Cardiac muscle cell (in vitro differentiated cells and primary cell): ENCODE measurements at regions not wholly inside any gene's neighbourhood (a gene's known extent, or its start where the extent isn't known, plus 50 kb on each side); places are given as distances from the start of the nearest gene placed in this dataset.

Source experiments
- DNase-seq, 2 donors: peaks; one replicate each; pipeline versions ENCODE4 v3.0.0 to v3.0.0-alpha.2; 2010 to 2017; ENCODE audit warnings: low read depth in 1 of 2, low spot score in 1 of 2
- H3K27ac ChIP-seq: fragments of 200-600 bp; sonication (generic); 2 replicates; pipeline ENCODE4 v1.5.1; 2016
- H3K27me3 ChIP-seq: fragments of 200-600 bp; sonication (generic); 2 replicates; pipeline ENCODE4 v1.6.0; 2016; ENCODE audit warnings: control low read depth
- H3K36me3 ChIP-seq: fragments of 200-600 bp; sonication (generic); 2 replicates; pipeline ENCODE4 v1.5.1; 2016; ENCODE audit warnings: control low read depth
- H3K4me1 ChIP-seq: fragments of 200-600 bp; sonication (generic); 2 replicates; pipeline ENCODE4 v1.8.1; 2017; ENCODE audit warnings: low read depth, mild to moderate bottlenecking, mixed run types
- H3K4me3 ChIP-seq: fragments of 200-600 bp; sonication (generic); 2 replicates; pipeline ENCODE4 v1.5.1; 2016; ENCODE audit warnings: mild to moderate bottlenecking
- H3K9me3 ChIP-seq: fragments of 200-600 bp; sonication (generic); 2 replicates; pipeline ENCODE4 v1.5.1; 2017; ENCODE audit warnings: low read depth, mild to moderate bottlenecking, control low read depth
- CTCF ChIP-seq: IDR thresholded peaks from 2 replicates; pipeline ENCODE4 v1.5.1; 2012; ENCODE audit warnings: low read depth, mild to moderate bottlenecking, low read length

DNA sequence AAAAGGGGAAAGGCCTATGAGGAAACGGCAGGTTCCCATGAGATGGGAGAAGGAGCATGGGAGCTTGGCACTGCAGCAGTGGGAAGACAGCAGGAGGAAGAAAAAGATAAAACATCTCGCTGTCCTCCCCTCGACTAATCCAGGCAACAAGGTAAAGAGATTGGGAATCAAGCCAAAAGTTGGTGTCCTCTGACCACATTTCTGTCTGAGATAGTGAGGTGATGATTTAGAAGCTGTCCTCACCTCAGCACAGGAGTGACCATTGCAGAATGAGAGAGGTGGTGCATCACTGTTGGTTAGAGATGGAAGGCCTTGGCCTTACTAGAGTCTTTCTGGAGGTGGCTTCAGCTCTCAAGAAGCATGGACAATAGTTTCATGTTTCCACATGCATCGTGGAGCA, 226.6 kb upstream of the CCDC54 start:
- Histone ChIP-seq H3K27me3 (no peaks in the 10 kb centered on the region), H3K27ac (no peak overlapping the region), H3K36me3 (no peaks in the 10 kb centered on the region), H3K4me1 (no peaks in the 10 kb centered on the region), H3K9me3 (no peaks in the 10 kb centered on the region), H3K4me3 (no peak overlapping the region)
- TF ChIP-seq CTCF = no peak
- DNase-seq = no peak

DNA sequence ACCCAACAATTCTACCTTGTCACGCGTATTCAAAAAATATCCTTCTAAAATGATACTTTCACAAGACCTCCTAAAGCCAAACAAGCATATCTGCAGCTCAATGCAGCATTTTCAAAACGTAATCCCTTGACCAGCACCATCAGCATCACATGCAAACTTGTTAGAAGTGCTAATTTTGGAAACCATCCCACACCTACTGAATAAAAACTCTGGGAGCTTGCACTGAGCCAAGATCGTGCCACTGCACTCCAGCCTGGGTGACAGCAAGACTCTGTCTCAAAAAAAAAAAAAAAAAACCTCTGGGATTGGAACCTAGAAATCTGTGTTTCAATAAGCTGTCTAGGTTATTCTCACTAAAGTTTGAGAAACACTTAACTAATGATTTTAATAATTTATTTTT, 223.3 kb upstream of the CCDC54 start:
- no peaks in the 10 kb centered on the region for H3K4me1 ChIP-seq
- H3K9me3 ChIP-seq = no peaks in the 10 kb centered on the region
- H3K4me3 ChIP-seq = no peak overlapping the region
- H3K36me3 ChIP-seq = no peaks in the 10 kb centered on the region
- no peak for TF ChIP-seq CTCF
- no peak overlapping the region for H3K27ac ChIP-seq
- DNase-seq = no peak
- H3K27me3 ChIP-seq = no peaks in the 10 kb centered on the region

GRCh38 chr3:107172411-107172810, 204.8 kb upstream of the CCDC54 start:
- H3K4me1 ChIP-seq = no peaks in the 10 kb centered on the region
- DNase-seq = no peak
- H3K36me3 ChIP-seq = no peaks in the 10 kb centered on the region
- no peak for TF ChIP-seq CTCF
- no peaks in the 10 kb centered on the region for H3K9me3 ChIP-seq
- H3K27me3 ChIP-seq = no peaks in the 10 kb centered on the region
- H3K27ac ChIP-seq = no peak overlapping the region
- H3K4me3 ChIP-seq = no peak overlapping the region

DNA sequence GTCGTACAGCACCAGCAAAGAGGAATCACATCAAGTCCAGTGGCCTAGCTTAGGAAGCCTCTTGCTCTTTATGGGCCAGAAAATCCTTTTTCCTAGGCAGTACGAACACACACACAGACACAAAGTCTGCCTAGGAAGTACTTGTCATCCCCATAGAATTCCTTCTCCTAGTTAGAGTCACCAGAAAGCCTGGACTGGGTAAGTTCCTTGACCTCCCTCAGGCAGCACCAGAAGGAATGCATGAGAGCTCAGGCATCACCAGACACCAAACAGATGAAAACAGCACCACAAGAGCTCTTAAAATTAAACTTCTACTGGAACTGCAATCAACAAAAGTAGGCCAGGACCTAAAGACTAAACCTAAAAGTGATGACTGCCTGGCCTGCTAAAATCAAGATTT, 192.9 kb upstream of the CCDC54 start:
- Histone ChIP-seq H3K27ac (no peak overlapping the region), H3K36me3 (no peaks in the 10 kb centered on the region), H3K9me3 (no peaks in the 10 kb centered on the region), H3K27me3 (no peaks in the 10 kb centered on the region), H3K4me1 (no peaks in the 10 kb centered on the region), H3K4me3 (no peak overlapping the region)
- no peak for DNase-seq
- no peak for TF ChIP-seq CTCF

- no peaks in the 10 kb centered on the region for H3K36me3 ChIP-seq
- no peaks in the 10 kb centered on the region for H3K27me3 ChIP-seq
- no peaks in the 10 kb centered on the region for H3K9me3 ChIP-seq
- no peaks in the 10 kb centered on the region for H3K4me1 ChIP-seq
- TF ChIP-seq CTCF = no peak
- DNase-seq = no peak
- H3K4me3 ChIP-seq = no peak overlapping the region
- no peak overlapping the region for H3K27ac ChIP-seq
These were observed 189.0 kb upstream of the CCDC54 start for GRCh38 chr3:107188262-107188661.

- Histone ChIP-seq H3K9me3 (no peaks in the 10 kb centered on the region), H3K27ac (no peak overlapping the region), H3K27me3 (no peaks in the 10 kb centered on the region), H3K4me1 (no peaks in the 10 kb centered on the region), H3K36me3 (no peaks in the 10 kb centered on the region), H3K4me3 (no peak overlapping the region)
- no peak for TF ChIP-seq CTCF
- DNase-seq = no peak
These were observed 188.0 kb upstream of the CCDC54 start for GRCh38 chr3:107189158-107189791.
